Suprapubic skin (tissue), 4 donors: ENCODE measurements at regions not wholly inside any gene's neighbourhood (a gene's known extent, or its start where the extent isn't known, plus 50 kb on each side); places are given as distances from the start of the nearest gene placed in this dataset.

ENCODE experiments used
- POLR2A ChIP-seq, 2 donors: fragments of 450-650 bp; IDR thresholded peaks; one replicate each; pipeline ENCODE4 v1.6.1; 2017; ENCODE audit warnings: antibody characterized with exemption in 2 of 2, mild to moderate bottlenecking in 2 of 2, moderate library complexity in 2 of 2
- POLR2AphosphoS5 ChIP-seq, 3 donors: sonication (generic); formaldehyde crosslinking; IDR thresholded peaks; one replicate each; pipeline ENCODE4 v1.6.1; 2017; ENCODE audit warnings: antibody characterized with exemption in 3 of 3
- TF ChIP-seq, protein P1 (sequence below), 2 donors: fragments of 200-600 bp in 1 of 2; fragments of 450-650 bp in 1 of 2; sonication (generic) in 1 of 2; IDR thresholded peaks; one replicate each; pipeline ENCODE4 v1.5.1; 2016 to 2019; ENCODE audit warnings: antibody characterized with exemption in 2 of 2, mild to moderate bottlenecking in 1 of 2, moderate library complexity in 1 of 2

- TF ChIP-seq POLR2AphosphoS5 (IDR thresholded peaks at IDR 0.05) (no peak), POLR2A (IDR thresholded peaks at IDR 0.05) (no peak)
- TF ChIP-seq, protein P1, sequence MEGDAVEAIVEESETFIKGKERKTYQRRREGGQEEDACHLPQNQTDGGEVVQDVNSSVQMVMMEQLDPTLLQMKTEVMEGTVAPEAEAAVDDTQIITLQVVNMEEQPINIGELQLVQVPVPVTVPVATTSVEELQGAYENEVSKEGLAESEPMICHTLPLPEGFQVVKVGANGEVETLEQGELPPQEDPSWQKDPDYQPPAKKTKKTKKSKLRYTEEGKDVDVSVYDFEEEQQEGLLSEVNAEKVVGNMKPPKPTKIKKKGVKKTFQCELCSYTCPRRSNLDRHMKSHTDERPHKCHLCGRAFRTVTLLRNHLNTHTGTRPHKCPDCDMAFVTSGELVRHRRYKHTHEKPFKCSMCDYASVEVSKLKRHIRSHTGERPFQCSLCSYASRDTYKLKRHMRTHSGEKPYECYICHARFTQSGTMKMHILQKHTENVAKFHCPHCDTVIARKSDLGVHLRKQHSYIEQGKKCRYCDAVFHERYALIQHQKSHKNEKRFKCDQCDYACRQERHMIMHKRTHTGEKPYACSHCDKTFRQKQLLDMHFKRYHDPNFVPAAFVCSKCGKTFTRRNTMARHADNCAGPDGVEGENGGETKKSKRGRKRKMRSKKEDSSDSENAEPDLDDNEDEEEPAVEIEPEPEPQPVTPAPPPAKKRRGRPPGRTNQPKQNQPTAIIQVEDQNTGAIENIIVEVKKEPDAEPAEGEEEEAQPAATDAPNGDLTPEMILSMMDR (IDR thresholded peaks at IDR 0.05), result no peak
Observed at GRCh38 chr18:27824841-27825681, 351.9 kb downstream of the CDH2 start.
